ENCODE measurements at regions not wholly inside any gene's neighbourhood (a gene's known extent, or its start where the extent isn't known, plus 50 kb on each side); places are given as distances from the start of the nearest gene placed in this dataset.

DNA sequence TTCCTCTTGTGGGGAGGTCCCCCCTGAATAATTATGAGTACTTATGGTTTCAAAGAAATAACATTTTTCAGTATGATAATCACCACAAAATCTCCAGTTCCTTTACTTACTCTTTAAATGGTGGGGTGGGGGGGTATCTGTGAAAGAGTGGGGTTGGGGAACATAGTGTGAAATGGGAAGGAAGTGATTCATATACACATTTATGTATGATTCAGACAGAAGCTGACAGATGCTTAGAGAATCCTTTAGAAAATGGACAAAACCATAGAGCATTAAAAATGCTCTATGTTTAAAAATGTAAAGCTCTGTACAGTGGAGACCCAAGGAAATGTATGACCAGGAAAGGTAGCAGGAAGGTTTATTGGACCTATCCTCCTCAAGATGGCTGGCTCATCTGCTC, 267.5 kb upstream of the GRIA1 start:
- Histone ChIP-seq H3K36me3 (ENCODE audit: control insufficient read depth in 1 of 2, insufficient read depth in 2 of 2, low read length in 2 of 2) (no peaks in the 10 kb centered on the region), H3K9me2 (ENCODE audit: insufficient read depth) (no peaks in the 10 kb centered on the region), H3K9ac (ENCODE audit: low read length) (no peak overlapping the region), H3K9me3 (ENCODE audit: control insufficient read depth in 1 of 2, insufficient read depth in 1 of 2, low read depth in 1 of 2, low read length in 2 of 2) (no peaks in the 10 kb centered on the region; a peak in 1 of 4 replicates), H4K20me1 (ENCODE audit: insufficient read depth) (no peaks in the 10 kb centered on the region), H3K27me3 (ENCODE audit: insufficient read depth, low read length) (no peaks in the 10 kb centered on the region), H3K27ac (ENCODE audit: low read depth, low read length) (no peak overlapping the region), H3K4me1 (ENCODE audit: control insufficient read depth in 1 of 2, insufficient read depth in 2 of 2, low read length in 2 of 2) (no peaks in the 10 kb centered on the region), H3K4me3 (replicated peaks in 1 of 2; ENCODE audit: low read depth in 1 of 2, low read length in 2 of 2) (no peak overlapping the region), H2AFZ (ENCODE audit: low read depth, low read length, poor library complexity, severe bottlenecking) (no peak overlapping the region), H3K4me2 (ENCODE audit: low read length) (no peak overlapping the region), H3K79me2 (ENCODE audit: insufficient read depth, low read length) (no peaks in the 10 kb centered on the region)
- BruUV-seq (replicated peaks): no TSS peak
- TF ChIP-seq POLR2A (IDR thresholded peaks at IDR 0.05; ENCODE audit: borderline replicate concordance, extremely low read depth, insufficient read depth, insufficient read length) (no peak), ATF3 (IDR thresholded peaks at IDR 0.05) (no peak), ZFX (IDR thresholded peaks at IDR 0.05) (no peak), POLR2AphosphoS5 (IDR thresholded peaks at IDR 0.05; ENCODE audit: low read depth, low read length) (no peak), TCF7L2 (IDR thresholded peaks at IDR 0.05; ENCODE audit: borderline replicate concordance, extremely low read depth, insufficient read depth, insufficient read length) (no peak), SIN3A (IDR thresholded peaks at IDR 0.05; ENCODE audit: low read depth) (no peak), REST (IDR thresholded peaks at IDR 0.05; ENCODE audit: low read depth) (no peak)
- TF ChIP-seq, protein P1, sequence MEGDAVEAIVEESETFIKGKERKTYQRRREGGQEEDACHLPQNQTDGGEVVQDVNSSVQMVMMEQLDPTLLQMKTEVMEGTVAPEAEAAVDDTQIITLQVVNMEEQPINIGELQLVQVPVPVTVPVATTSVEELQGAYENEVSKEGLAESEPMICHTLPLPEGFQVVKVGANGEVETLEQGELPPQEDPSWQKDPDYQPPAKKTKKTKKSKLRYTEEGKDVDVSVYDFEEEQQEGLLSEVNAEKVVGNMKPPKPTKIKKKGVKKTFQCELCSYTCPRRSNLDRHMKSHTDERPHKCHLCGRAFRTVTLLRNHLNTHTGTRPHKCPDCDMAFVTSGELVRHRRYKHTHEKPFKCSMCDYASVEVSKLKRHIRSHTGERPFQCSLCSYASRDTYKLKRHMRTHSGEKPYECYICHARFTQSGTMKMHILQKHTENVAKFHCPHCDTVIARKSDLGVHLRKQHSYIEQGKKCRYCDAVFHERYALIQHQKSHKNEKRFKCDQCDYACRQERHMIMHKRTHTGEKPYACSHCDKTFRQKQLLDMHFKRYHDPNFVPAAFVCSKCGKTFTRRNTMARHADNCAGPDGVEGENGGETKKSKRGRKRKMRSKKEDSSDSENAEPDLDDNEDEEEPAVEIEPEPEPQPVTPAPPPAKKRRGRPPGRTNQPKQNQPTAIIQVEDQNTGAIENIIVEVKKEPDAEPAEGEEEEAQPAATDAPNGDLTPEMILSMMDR (IDR thresholded peaks at IDR 0.05 in 2 of 3, conservative IDR thresholded peaks at IDR 0.05 in 1 of 3; ENCODE audit: borderline replicate concordance in 1 of 3, insufficient read depth in 1 of 3, low read depth in 2 of 3, low read length in 2 of 3): no peak
- TF ChIP-seq, protein P2, sequence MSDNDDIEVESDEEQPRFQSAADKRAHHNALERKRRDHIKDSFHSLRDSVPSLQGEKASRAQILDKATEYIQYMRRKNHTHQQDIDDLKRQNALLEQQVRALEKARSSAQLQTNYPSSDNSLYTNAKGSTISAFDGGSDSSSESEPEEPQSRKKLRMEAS (IDR thresholded peaks at IDR 0.05): no peak
- intact Hi-C loops (cut with micrococcal nuclease): no loop called here
- RAD21 ChIA-PET (ENCODE audit: low non-redundant PET in 1 of 2, low total read pairs in 2 of 2, uncharacterized antibody in 2 of 2, unreplicated experiment in 2 of 2): no interaction called here
- POLR2A ChIA-PET: no interaction called here
- ATAC-seq (no peak), DNase-seq (ENCODE audit: low read depth, low spot score) (no peak)
- CTCF ChIA-PET: no interaction called here
